ENCODE measurements at regions not wholly inside any gene's neighbourhood (a gene's known extent, or its start where the extent isn't known, plus 50 kb on each side); places are given as distances from the start of the nearest gene placed in this dataset.

GRCh38 chrX:16312761-16313623 lies 145.7 kb downstream of the MAGEB17 start:
- TF ChIP-seq, protein P1, sequence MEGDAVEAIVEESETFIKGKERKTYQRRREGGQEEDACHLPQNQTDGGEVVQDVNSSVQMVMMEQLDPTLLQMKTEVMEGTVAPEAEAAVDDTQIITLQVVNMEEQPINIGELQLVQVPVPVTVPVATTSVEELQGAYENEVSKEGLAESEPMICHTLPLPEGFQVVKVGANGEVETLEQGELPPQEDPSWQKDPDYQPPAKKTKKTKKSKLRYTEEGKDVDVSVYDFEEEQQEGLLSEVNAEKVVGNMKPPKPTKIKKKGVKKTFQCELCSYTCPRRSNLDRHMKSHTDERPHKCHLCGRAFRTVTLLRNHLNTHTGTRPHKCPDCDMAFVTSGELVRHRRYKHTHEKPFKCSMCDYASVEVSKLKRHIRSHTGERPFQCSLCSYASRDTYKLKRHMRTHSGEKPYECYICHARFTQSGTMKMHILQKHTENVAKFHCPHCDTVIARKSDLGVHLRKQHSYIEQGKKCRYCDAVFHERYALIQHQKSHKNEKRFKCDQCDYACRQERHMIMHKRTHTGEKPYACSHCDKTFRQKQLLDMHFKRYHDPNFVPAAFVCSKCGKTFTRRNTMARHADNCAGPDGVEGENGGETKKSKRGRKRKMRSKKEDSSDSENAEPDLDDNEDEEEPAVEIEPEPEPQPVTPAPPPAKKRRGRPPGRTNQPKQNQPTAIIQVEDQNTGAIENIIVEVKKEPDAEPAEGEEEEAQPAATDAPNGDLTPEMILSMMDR (IDR thresholded peaks at IDR 0.05) = no peak
- no peak for DNase-seq (ENCODE audit: low spot score)
- Histone ChIP-seq H3K4me3 (no peak overlapping the region), H3K27ac (no peak overlapping the region)

- Histone ChIP-seq H3K27ac (no peak overlapping the region), H3K4me3 (no peak overlapping the region)
- TF ChIP-seq, protein P1 (IDR thresholded peaks at IDR 0.05) = no peak
- DNase-seq (ENCODE audit: low spot score) = no peak
Observed at GRCh38 chrX:16316331-16316730, 149.1 kb downstream of the MAGEB17 start.

DNA sequence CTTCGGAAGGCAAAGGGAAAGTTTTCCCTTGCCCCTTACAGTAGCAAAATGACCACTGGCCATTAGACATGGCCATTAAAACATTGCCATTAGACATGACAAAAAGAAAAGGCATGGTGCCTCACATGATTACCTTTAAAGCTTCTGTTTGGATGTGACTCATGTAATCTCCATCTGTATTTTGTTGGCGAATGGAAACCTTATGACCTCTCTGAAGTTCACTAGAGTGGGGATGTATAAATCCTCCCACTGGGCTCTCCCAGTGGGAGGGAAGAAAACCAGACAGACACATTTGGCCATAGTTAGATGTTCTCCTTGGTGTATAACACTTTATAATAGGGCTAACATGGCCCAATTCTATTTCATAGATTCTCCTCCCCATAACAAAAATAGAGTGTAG lies 152.6 kb downstream of the MAGEB17 start:
- H3K4me3 ChIP-seq = no peak overlapping the region
- no peak overlapping the region for H3K27ac ChIP-seq
- TF ChIP-seq, protein P1 (IDR thresholded peaks at IDR 0.05) = no peak
- no peak for DNase-seq (ENCODE audit: low spot score)

- TF ChIP-seq, protein P1 (IDR thresholded peaks at IDR 0.05) = no peak
- no peak for DNase-seq (ENCODE audit: low spot score)
- H3K4me3 ChIP-seq = no peak overlapping the region
- no peak overlapping the region for H3K27ac ChIP-seq
Observed at GRCh38 chrX:16320765-16321355, 153.6 kb downstream of the MAGEB17 start.

- TF ChIP-seq, protein P1 (IDR thresholded peaks at IDR 0.05) = no peak
- Histone ChIP-seq H3K4me3 (no peak overlapping the region), H3K27ac (no peak overlapping the region)
- no peak for DNase-seq (ENCODE audit: low spot score)
Observed at GRCh38 chrX:16333453-16333852, 166.2 kb downstream of the MAGEB17 start.

DNA sequence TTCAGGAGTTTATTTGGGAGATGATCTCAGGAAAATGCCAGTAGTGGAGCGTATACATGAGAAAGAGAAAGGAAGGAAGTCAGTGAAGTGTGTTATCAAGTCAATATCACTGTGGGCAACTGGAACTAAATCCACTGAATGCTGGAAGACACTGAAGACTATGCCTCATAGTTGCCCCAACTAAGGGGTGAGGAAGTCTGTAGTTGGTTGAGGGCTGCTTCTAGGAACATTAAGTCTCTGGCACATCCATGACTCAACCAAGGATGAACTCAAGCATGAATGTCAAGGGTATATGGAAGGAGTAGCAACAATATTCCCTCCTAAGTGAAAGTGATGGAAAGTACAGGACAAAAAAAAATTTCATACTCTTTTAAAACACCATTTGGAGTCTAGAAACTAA lies 167.9 kb downstream of the MAGEB17 start:
- TF ChIP-seq, protein P1 (IDR thresholded peaks at IDR 0.05) = no peak
- no peak overlapping the region for H3K4me3 ChIP-seq
- H3K27ac ChIP-seq = no peak overlapping the region
- no peak for DNase-seq (ENCODE audit: low spot score)
